Right lobe of liver (tissue), 4 donors: ENCODE measurements at regions not wholly inside any gene's neighbourhood (a gene's known extent, or its start where the extent isn't known, plus 50 kb on each side); places are given as distances from the start of the nearest gene placed in this dataset.

Experiments
- POLR2A ChIP-seq: fragments of 450-650 bp; IDR thresholded peaks from one replicate; pipeline ENCODE4 v1.6.1; 2017; ENCODE audit warnings: antibody characterized with exemption, mild to moderate bottlenecking
- TF ChIP-seq, protein P1 (sequence below), 4 donors: fragments of 200-600 bp in 3 of 4; fragments of 450-650 bp in 1 of 4; IDR thresholded peaks; one replicate each; pipeline versions ENCODE4 v1.5.1 to v1.8.0; 2016 to 2022; ENCODE audit warnings: antibody characterized with exemption in 4 of 4, mild to moderate bottlenecking in 2 of 4
- donor health status: DM: no; HTN: no; CAD: no.
- donor health status: DM: no; HTN: no; CAD: no.
- donor health status: DM: no; HTN: yes; CAD: no.

DNA sequence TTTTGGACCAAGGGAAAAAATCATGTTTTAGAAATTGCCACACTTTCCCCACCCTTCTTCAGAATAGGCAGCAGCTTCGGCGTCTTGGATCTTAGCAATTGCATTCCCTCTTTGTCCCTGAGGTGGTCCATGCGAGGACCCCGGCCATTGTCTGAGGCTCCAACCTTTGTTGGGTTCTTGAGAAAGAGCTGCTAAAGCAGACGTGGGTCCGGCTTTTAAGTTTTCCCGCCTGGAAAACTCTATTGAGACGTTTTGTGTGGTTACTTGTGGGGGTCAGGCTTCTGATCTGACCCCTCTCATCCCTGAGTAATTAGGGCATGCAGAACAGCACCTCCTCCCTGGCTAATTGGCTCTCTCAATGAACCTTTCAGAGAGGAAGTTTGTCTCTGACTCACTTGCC lies 509.6 kb upstream of the TNC start:
- TF ChIP-seq, protein P1, sequence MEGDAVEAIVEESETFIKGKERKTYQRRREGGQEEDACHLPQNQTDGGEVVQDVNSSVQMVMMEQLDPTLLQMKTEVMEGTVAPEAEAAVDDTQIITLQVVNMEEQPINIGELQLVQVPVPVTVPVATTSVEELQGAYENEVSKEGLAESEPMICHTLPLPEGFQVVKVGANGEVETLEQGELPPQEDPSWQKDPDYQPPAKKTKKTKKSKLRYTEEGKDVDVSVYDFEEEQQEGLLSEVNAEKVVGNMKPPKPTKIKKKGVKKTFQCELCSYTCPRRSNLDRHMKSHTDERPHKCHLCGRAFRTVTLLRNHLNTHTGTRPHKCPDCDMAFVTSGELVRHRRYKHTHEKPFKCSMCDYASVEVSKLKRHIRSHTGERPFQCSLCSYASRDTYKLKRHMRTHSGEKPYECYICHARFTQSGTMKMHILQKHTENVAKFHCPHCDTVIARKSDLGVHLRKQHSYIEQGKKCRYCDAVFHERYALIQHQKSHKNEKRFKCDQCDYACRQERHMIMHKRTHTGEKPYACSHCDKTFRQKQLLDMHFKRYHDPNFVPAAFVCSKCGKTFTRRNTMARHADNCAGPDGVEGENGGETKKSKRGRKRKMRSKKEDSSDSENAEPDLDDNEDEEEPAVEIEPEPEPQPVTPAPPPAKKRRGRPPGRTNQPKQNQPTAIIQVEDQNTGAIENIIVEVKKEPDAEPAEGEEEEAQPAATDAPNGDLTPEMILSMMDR (IDR thresholded peaks at IDR 0.05): no peak
- no peak for TF ChIP-seq POLR2A
